ENCODE measurements at regions not wholly inside any gene's neighbourhood (a gene's known extent, or its start where the extent isn't known, plus 50 kb on each side); places are given as distances from the start of the nearest gene placed in this dataset.

- Mint-ChIP-seq H3K4me3 (no peak overlapping the region), H3K27ac (no peak overlapping the region), H3K36me3 (no peaks in the 10 kb centered on the region), H3K4me1 (no peaks in the 10 kb centered on the region), H3K27me3 (ENCODE audit: low read depth in 3 of 3) (peaks cover 3 to 15% (median 6%) of the 10 kb centered on the region in 3 donors), H3K9me3 (no peaks in the 10 kb centered on the region)
- no peak for DNase-seq
These were observed 50.4 kb upstream of the PAGE5 start for GRCh38 chrX:55169782-55170181.
